ENCODE measurements at regions not wholly inside any gene's neighbourhood (a gene's known extent, or its start where the extent isn't known, plus 50 kb on each side); places are given as distances from the start of the nearest gene placed in this dataset.

DNA sequence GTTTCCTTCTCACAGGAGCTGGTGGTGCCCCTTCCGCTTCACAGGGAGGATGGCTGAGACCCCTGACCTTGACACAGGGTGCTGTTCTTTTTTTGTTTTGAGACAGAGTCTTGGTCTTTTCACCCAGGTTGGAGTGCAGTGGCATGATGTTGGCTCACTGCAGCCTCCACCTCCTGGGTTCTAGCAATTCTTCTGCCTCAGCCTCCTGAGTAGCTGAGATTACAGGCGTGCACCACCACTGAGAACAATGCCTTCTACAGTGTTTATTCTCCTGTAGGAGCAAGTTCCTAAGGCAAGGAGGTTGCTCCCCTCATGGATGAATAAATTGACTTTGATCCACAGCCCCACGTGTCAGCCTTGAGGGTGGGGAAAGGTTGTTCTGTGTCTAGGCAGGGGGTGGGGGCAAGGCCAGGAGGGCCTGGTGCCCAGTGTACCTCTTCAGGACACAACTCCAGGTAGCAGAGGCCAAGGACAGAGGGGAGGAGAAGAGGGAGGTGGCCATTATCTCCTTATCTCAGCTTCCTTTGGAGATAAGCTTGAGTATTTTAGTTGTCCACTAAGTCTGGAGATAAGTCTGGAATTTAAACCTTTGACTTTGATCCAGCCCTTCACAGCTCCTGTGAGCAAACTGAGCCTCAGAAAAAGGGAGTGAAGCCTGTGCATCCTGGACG lies 159.4 kb downstream of the SEC14L1 start (continued):
- TF ChIP-seq, protein P1, sequence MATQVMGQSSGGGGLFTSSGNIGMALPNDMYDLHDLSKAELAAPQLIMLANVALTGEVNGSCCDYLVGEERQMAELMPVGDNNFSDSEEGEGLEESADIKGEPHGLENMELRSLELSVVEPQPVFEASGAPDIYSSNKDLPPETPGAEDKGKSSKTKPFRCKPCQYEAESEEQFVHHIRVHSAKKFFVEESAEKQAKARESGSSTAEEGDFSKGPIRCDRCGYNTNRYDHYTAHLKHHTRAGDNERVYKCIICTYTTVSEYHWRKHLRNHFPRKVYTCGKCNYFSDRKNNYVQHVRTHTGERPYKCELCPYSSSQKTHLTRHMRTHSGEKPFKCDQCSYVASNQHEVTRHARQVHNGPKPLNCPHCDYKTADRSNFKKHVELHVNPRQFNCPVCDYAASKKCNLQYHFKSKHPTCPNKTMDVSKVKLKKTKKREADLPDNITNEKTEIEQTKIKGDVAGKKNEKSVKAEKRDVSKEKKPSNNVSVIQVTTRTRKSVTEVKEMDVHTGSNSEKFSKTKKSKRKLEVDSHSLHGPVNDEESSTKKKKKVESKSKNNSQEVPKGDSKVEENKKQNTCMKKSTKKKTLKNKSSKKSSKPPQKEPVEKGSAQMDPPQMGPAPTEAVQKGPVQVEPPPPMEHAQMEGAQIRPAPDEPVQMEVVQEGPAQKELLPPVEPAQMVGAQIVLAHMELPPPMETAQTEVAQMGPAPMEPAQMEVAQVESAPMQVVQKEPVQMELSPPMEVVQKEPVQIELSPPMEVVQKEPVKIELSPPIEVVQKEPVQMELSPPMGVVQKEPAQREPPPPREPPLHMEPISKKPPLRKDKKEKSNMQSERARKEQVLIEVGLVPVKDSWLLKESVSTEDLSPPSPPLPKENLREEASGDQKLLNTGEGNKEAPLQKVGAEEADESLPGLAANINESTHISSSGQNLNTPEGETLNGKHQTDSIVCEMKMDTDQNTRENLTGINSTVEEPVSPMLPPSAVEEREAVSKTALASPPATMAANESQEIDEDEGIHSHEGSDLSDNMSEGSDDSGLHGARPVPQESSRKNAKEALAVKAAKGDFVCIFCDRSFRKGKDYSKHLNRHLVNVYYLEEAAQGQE (IDR thresholded peaks at IDR 0.05; ENCODE audit: borderline replicate concordance in 1 of 2, low read depth in 1 of 2, low read length in 2 of 2), result no peak
- TF ChIP-seq KLF6 (CRISPR knock-in tag; IDR thresholded peaks at IDR 0.05), result no peak
- TF ChIP-seq ZNF205 (CRISPR knock-in tag; IDR thresholded peaks at IDR 0.05), result peak; percentile 96
- TF ChIP-seq, protein P2, sequence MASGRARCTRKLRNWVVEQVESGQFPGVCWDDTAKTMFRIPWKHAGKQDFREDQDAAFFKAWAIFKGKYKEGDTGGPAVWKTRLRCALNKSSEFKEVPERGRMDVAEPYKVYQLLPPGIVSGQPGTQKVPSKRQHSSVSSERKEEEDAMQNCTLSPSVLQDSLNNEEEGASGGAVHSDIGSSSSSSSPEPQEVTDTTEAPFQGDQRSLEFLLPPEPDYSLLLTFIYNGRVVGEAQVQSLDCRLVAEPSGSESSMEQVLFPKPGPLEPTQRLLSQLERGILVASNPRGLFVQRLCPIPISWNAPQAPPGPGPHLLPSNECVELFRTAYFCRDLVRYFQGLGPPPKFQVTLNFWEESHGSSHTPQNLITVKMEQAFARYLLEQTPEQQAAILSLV (CRISPR knock-in tag; IDR thresholded peaks at IDR 0.05; ENCODE audit: borderline replicate concordance), result no peak
- TF ChIP-seq HNRNPL (IDR thresholded peaks at IDR 0.05; ENCODE audit: low read depth, low read length), result no peak
- TF ChIP-seq ZNF362 (CRISPR knock-in tag; IDR thresholded peaks at IDR 0.05; ENCODE audit: borderline replicate concordance), result peak; percentile 38; the same call in 1 of the 2 replicates
- no peak for TF ChIP-seq ZFP1 (CRISPR knock-in tag; IDR thresholded peaks at IDR 0.05)
- peak; percentile 53; the same call in 1 of the 2 replicates for TF ChIP-seq RCOR2 (CRISPR knock-in tag; IDR thresholded peaks at IDR 0.05)
- peak; percentile 82; the same call in 1 of the 2 replicates for TF ChIP-seq CREM (IDR thresholded peaks at IDR 0.05)
- no peak for TF ChIP-seq CREM (CRISPR knock-in tag; IDR thresholded peaks at IDR 0.05)
- TF ChIP-seq TERF1 (CRISPR knock-in tag; IDR thresholded peaks at IDR 0.05), result no peak
- no peak for TF ChIP-seq CENPX (CRISPR knock-in tag; IDR thresholded peaks at IDR 0.05)
- TF ChIP-seq ZNF850 (CRISPR knock-in tag; conservative IDR thresholded peaks at IDR 0.05), result no peak
- TF ChIP-seq ZNF776 (CRISPR knock-in tag; IDR thresholded peaks at IDR 0.05), result no peak
- TF ChIP-seq THYN1 (CRISPR knock-in tag; IDR thresholded peaks at IDR 0.05; ENCODE audit: borderline replicate concordance, low read depth), result no peak
- TF ChIP-seq, protein P3, sequence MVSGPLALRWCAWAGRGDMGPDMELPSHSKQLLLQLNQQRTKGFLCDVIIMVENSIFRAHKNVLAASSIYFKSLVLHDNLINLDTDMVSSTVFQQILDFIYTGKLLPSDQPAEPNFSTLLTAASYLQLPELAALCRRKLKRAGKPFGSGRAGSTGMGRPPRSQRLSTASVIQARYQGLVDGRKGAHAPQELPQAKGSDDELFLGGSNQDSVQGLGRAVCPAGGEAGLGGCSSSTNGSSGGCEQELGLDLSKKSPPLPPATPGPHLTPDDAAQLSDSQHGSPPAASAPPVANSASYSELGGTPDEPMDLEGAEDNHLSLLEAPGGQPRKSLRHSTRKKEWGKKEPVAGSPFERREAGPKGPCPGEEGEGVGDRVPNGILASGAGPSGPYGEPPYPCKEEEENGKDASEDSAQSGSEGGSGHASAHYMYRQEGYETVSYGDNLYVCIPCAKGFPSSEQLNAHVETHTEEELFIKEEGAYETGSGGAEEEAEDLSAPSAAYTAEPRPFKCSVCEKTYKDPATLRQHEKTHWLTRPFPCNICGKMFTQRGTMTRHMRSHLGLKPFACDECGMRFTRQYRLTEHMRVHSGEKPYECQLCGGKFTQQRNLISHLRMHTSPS (CRISPR knock-in tag; IDR thresholded peaks at IDR 0.05; ENCODE audit: low read depth), result peak; percentile 26; the same call in 1 of the 2 replicates
- peak; percentile 77 for TF ChIP-seq SKIL (CRISPR knock-in tag; IDR thresholded peaks at IDR 0.05; ENCODE audit: borderline replicate concordance)
- no peak for TF ChIP-seq ZSCAN25 (CRISPR knock-in tag; IDR thresholded peaks at IDR 0.05)
- peak; percentile 41; the same call in 1 of the 2 replicates for TF ChIP-seq FOXO1 (CRISPR knock-in tag; IDR thresholded peaks at IDR 0.05)

Data from HepG2 (cell line).